GM12892 (cell line): ENCODE measurements at regions not wholly inside any gene's neighbourhood (a gene's known extent, or its start where the extent isn't known, plus 50 kb on each side); places are given as distances from the start of the nearest gene placed in this dataset.
A peak's percentile ranks its signal among the peaks of the same experiment; 100 is the strongest.

Experiments
- DNase-seq: peaks from one replicate; pipeline ENCODE4 v3.0.0; 2011; ENCODE audit not compliant: insufficient read length
- FAIRE-seq: peaks from 2 replicates; lab custom pipeline; 2011; peaks lifted over from hg19 to GRCh38; lab: Jason Lieb, UNC
- POLR2A ChIP-seq: IDR thresholded peaks from 2 replicates; pipeline ENCODE4 v1.6.1; 2011; ENCODE audit warnings: low read depth, low read length, control low read depth
- POLR2AphosphoS5 ChIP-seq: IDR thresholded peaks from 2 replicates; pipeline ENCODE4 v1.6.1; 2011; ENCODE audit warnings: low read depth, low read length, control low read depth
- TAF1 ChIP-seq: IDR thresholded peaks from 2 replicates; pipeline ENCODE4 v1.6.1; 2011; ENCODE audit warnings: low read depth, mild to moderate bottlenecking, control low read depth, low read length, borderline replicate concordance

DNA sequence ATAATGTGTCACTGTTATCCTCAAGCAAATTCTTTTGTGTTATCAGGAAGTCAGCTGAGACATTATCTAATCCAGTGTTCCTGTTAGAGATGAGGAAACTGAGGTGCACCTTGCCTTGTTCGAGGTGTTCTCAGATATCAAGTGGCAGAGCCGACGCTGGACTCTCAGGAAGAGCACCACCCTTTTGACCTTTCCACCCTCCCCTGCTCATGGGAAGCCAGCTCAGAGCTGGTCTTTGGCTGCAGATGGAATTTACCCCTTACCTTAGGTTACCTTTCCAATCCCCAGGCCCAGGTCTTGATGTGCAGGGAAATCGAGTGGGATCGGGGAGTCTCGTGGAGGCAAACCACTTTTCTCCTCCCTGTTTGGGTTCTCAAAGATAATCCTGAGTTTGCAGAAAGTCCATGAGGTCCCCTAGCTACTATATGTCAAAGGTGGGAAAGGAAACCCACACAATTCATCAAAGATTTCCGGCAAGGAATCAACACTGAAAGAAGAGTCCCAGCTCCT lies 62.9 kb upstream of the PIM1 start:
- DNase-seq (no peak), FAIRE-seq (no peak)
- TF ChIP-seq TAF1 (no peak), POLR2A (no peak), POLR2AphosphoS5 (no peak)

GRCh38 chr6:37109714-37110499 lies 60.0 kb upstream of the PIM1 start:
- DNase-seq (no peak), FAIRE-seq (no peak)
- TF ChIP-seq TAF1 (no peak), POLR2AphosphoS5 (no peak), POLR2A (no peak)

GRCh38 chr6:37110500-37111461 lies 59.2 kb upstream of the PIM1 start:
- DNase-seq (peak; percentile 43), FAIRE-seq (peak; percentile 90)
- TF ChIP-seq TAF1: no peak
- no peak for TF ChIP-seq POLR2A
- TF ChIP-seq POLR2AphosphoS5: no peak

- DNase-seq: no peak
- FAIRE-seq: no peak
- TF ChIP-seq TAF1: no peak
- no peak for TF ChIP-seq POLR2A
- no peak for TF ChIP-seq POLR2AphosphoS5
Measured at GRCh38 chr6:37113976-37114375, 56.0 kb upstream of the PIM1 start.

- TF ChIP-seq POLR2A (no peak), POLR2AphosphoS5 (no peak), TAF1 (no peak)
- no peak for FAIRE-seq
- DNase-seq: no peak
Measured at GRCh38 chr6:37114612-37115011, 55.3 kb upstream of the PIM1 start.

DNA sequence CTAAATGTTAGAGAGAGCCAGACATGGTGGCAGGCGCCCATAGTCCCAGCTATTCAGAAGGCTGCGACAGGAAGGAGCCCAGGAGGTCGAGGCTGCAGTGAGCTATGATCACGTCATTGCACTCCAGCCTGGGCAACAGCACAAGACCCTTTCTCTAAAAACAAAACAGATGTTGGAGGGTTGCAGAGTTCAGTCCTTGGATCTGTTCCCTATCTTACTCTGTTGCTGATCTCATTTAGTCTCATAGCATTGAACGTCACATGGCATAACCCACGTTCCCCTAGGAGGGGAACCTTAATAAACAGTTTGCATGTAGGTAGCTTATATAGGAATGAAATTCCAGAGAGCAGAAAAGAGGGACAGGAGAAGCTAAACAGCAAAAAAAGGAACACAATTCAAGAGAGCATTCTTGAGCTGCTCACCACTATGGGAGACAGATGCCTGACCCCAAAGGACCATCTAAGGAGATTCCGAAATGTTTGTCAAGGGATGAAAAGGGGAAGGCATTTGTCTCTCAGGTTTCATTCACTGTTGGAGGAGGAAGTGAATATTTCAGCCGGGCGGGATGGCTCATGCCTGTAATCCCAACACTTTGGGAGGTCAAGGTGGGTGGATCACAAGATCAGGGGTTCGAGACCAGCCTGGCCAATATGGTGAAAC lies 54.6 kb upstream of the PIM1 start:
- no peak for FAIRE-seq
- TF ChIP-seq POLR2A (no peak), TAF1 (no peak), POLR2AphosphoS5 (no peak)
- no peak for DNase-seq

DNA sequence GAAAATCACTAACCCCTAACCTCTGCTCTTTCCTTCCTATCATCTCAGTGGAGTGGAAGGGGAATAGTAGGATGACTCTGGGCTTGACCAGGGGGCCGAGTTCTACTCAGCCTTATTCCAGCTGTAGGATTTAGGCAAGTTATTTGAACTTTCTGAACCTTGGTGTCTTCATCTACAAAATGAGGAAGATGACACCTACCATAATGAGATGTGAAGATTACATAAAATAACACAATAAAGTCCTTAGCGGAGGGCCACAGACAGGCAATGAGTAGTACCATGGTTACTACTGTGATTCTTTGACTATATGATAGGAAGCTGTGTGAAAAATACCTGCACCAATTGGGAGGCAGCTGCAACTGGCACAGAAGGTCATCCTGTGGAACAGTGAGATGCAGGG lies 53.6 kb upstream of the PIM1 start:
- FAIRE-seq: no peak
- TF ChIP-seq POLR2AphosphoS5 (no peak), TAF1 (no peak), POLR2A (no peak)
- no peak for DNase-seq

DNA sequence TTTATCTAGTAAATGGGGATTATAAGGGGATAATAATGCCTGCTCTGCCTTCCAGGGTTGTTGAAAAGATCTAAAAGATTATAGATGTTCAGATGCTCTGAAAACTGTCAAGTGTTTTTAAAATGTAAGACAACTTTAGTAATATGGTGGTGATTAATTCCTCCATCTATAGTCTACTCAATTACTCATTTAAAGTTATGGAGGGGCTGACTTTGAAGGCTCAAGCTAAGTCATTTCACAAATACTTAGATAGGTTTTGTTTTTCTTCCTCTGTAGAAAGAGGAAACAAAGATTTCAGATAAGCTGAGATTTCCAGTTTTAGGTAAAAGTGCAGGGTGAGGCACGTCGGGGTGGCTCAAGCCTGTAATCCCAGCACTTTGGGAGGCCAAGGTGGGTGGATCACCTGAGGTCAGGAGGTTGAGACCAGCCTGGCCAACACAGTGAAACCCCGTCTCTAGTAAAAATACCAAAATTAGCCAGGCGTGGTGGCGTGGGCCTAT lies 50.5 kb upstream of the PIM1 start:
- TF ChIP-seq POLR2A (no peak), POLR2AphosphoS5 (no peak), TAF1 (no peak)
- no peak for FAIRE-seq
- no peak for DNase-seq
